Naive B cell (primary cell): ENCODE measurements at regions not wholly inside any gene's neighbourhood (a gene's known extent, or its start where the extent isn't known, plus 50 kb on each side); places are given as distances from the start of the nearest gene placed in this dataset.
"Not testable (repeated sequence)": the region's sequence is repeated elsewhere in the genome, so short reads cannot be mapped to it uniquely, and the experiment has no call there.

Experiments
- ATAC-seq, 2 donors: fragments of 150-1000 bp; cut with Tn5 transposase; 2 replicates each; pipeline ENCODE4 v1.10.0; 2021; ENCODE audit warnings: low read depth in 2 of 2, mild to moderate bottlenecking in 2 of 2, moderate library complexity in 2 of 2
- DNase-seq: peaks from one replicate; pipeline ENCODE4 v3.0.0; 2022
- H3K27ac Mint-ChIP-seq, 6 donors: one replicate each; pipeline ENCODE4 v1.8.0; 2020 to 2022; ENCODE audit warnings: mild to moderate bottlenecking in 6 of 6, mixed read lengths in 6 of 6, moderate library complexity in 5 of 6, inconsistent platforms in 2 of 6
- H3K27me3 Mint-ChIP-seq, 3 donors: one replicate each; pipeline ENCODE4 v1.8.0; 2021 to 2022; ENCODE audit warnings: mixed read lengths in 3 of 3, mild to moderate bottlenecking in 1 of 3
- H3K36me3 Mint-ChIP-seq, 2 donors: one replicate each; pipeline ENCODE4 v1.8.0; 2020 to 2022; ENCODE audit warnings: mixed read lengths in 2 of 2, inconsistent platforms in 1 of 2, mild to moderate bottlenecking in 1 of 2
- H3K4me1 Mint-ChIP-seq, 3 donors: one replicate each; pipeline ENCODE4 v1.8.0; 2020 to 2022; ENCODE audit warnings: mixed read lengths in 3 of 3, inconsistent platforms in 1 of 3, mild to moderate bottlenecking in 1 of 3, moderate library complexity in 1 of 3
- H3K4me3 Mint-ChIP-seq, 8 donors: one replicate each; pipeline ENCODE4 v1.8.0; 2020 to 2022; ENCODE audit warnings: mild to moderate bottlenecking in 8 of 8, mixed read lengths in 8 of 8, moderate library complexity in 8 of 8, inconsistent platforms in 2 of 8
- H3K9me3 Mint-ChIP-seq, 7 donors: one replicate each; pipeline ENCODE4 v1.8.0; 2020 to 2022; ENCODE audit warnings: mixed read lengths in 7 of 7, mild to moderate bottlenecking in 5 of 7, inconsistent platforms in 2 of 7, moderate library complexity in 1 of 7

- ATAC-seq (no peak), DNase-seq (no peak)
- peaks cover 31 to 37% (median 34%) of the 10 kb centered on the region in 3 donors for H3K27me3 Mint-ChIP-seq
- H3K36me3 Mint-ChIP-seq: peaks cover 5 to 8% of the 10 kb centered on the region in 2 donors
- H3K4me1 Mint-ChIP-seq: peaks cover 0 to 4% (median 0%) of the 10 kb centered on the region in 3 donors
- H3K27ac Mint-ChIP-seq: no peak overlapping the region
- peak overlapping the region in 1 of 8 donors; percentile 42 for H3K4me3 Mint-ChIP-seq
- H3K9me3 Mint-ChIP-seq: peaks cover 0 to 7% (median 4%) of the 10 kb centered on the region in 7 donors
Observed at GRCh38 chr22:45084400-45084920, 74.7 kb upstream of the PHF21B start.

GRCh38 chr22:45087802-45088201 is 75.9 kb upstream of the NUP50 start:
- H3K27ac Mint-ChIP-seq: no peak overlapping the region
- ATAC-seq: no peak
- H3K36me3 Mint-ChIP-seq: no peaks in the 10 kb centered on the region
- H3K27me3 Mint-ChIP-seq: peaks cover 23 to 31% (median 28%) of the 10 kb centered on the region in 3 donors
- H3K9me3 Mint-ChIP-seq: peaks cover 0 to 10% (median 6%) of the 10 kb centered on the region in 7 donors
- H3K4me3 Mint-ChIP-seq: no peak overlapping the region
- DNase-seq: no peak
- H3K4me1 Mint-ChIP-seq: no peaks in the 10 kb centered on the region

- Mint-ChIP-seq H3K4me3 (no peak overlapping the region), H3K27ac (no peak overlapping the region), H3K9me3 (peaks cover 0 to 10% (median 8%) of the 10 kb centered on the region in 7 donors), H3K27me3 (peaks cover 19 to 27% (median 23%) of the 10 kb centered on the region in 3 donors), H3K4me1 (no peaks in the 10 kb centered on the region), H3K36me3 (no peaks in the 10 kb centered on the region)
- ATAC-seq (no peak), DNase-seq (no peak)
Observed at GRCh38 chr22:45088576-45088975, 75.1 kb upstream of the NUP50 start.

- DNase-seq (no peak), ATAC-seq (no peak)
- Mint-ChIP-seq H3K27me3 (peaks cover 5 to 34% (median 29%) of the 10 kb centered on the region in 3 donors), H3K36me3 (peaks cover 0 to 11% of the 10 kb centered on the region in 2 donors), H3K27ac (peak overlapping the region in 1 of 6 donors; percentile 44), H3K4me3 (no peak overlapping the region), H3K4me1 (no peaks in the 10 kb centered on the region), H3K9me3 (peaks cover 0 to 13% (median 8%) of the 10 kb centered on the region in 7 donors)
Observed at GRCh38 chr22:45090497-45090910, 73.2 kb upstream of the NUP50 start.

- no peak overlapping the region for H3K4me3 Mint-ChIP-seq
- peaks cover 7 to 35% (median 34%) of the 10 kb centered on the region in 3 donors for H3K27me3 Mint-ChIP-seq
- ATAC-seq: no peak
- H3K4me1 Mint-ChIP-seq: peaks cover 0 to 3% (median 2%) of the 10 kb centered on the region in 3 donors
- peaks cover 0 to 11% of the 10 kb centered on the region in 2 donors for H3K36me3 Mint-ChIP-seq
- no peak overlapping the region for H3K27ac Mint-ChIP-seq
- no peak for DNase-seq
- peaks cover 0 to 13% (median 8%) of the 10 kb centered on the region in 7 donors for H3K9me3 Mint-ChIP-seq
Observed at GRCh38 chr22:45091254-45091854, 72.4 kb upstream of the NUP50 start.

GRCh38 chr22:45091875-45092274 is 71.8 kb upstream of the NUP50 start:
- Mint-ChIP-seq H3K36me3 (peaks cover 0 to 11% of the 10 kb centered on the region in 2 donors), H3K27me3 (peaks cover 12 to 38% (median 38%) of the 10 kb centered on the region in 3 donors), H3K9me3 (peaks cover 0 to 13% (median 8%) of the 10 kb centered on the region in 7 donors)
- H3K4me1 Mint-ChIP-seq, H3K4me3 Mint-ChIP-seq, ATAC-seq, DNase-seq, H3K27ac Mint-ChIP-seq: not testable (repeated sequence)

GRCh38 chr22:45092644-45093043 is 71.1 kb upstream of the NUP50 start:
- DNase-seq (no peak), ATAC-seq (no peak)
- Mint-ChIP-seq H3K4me1 (peaks cover 0 to 6% (median 4%) of the 10 kb centered on the region in 3 donors), H3K9me3 (peaks cover 0 to 13% (median 8%) of the 10 kb centered on the region in 7 donors), H3K27ac (no peak overlapping the region), H3K4me3 (no peak overlapping the region), H3K27me3 (peaks cover 20 to 45% (median 45%) of the 10 kb centered on the region in 3 donors), H3K36me3 (peaks cover 0 to 11% of the 10 kb centered on the region in 2 donors)

GRCh38 chr22:45093609-45094008 is 70.1 kb upstream of the NUP50 start:
- Mint-ChIP-seq H3K36me3 (peaks cover 0 to 11% of the 10 kb centered on the region in 2 donors), H3K9me3 (peaks cover 0 to 13% (median 8%) of the 10 kb centered on the region in 7 donors)

GRCh38 chr22:45094081-45094720 is 69.5 kb upstream of the NUP50 start:
- H3K4me1 Mint-ChIP-seq: peaks cover 0 to 6% (median 4%) of the 10 kb centered on the region in 3 donors
- peaks cover 0 to 13% (median 8%) of the 10 kb centered on the region in 7 donors for H3K9me3 Mint-ChIP-seq
- H3K36me3 Mint-ChIP-seq: peaks cover 0 to 11% of the 10 kb centered on the region in 2 donors
- H3K27ac Mint-ChIP-seq: no peak overlapping the region
- no peak for ATAC-seq
- H3K4me3 Mint-ChIP-seq: no peak overlapping the region
- no peak for DNase-seq
- H3K27me3 Mint-ChIP-seq: peaks cover 21 to 46% (median 45%) of the 10 kb centered on the region in 3 donors

More at GRCh38 chr22:45093609-45094008, 70.1 kb upstream of the NUP50 start:
- Mint-ChIP-seq H3K4me3 (no peak overlapping the region), H3K27ac (no peak overlapping the region), H3K4me1 (peaks cover 0 to 6% (median 4%) of the 10 kb centered on the region in 3 donors), H3K27me3 (peaks cover 22 to 46% (median 45%) of the 10 kb centered on the region in 3 donors)
- ATAC-seq (no peak), DNase-seq (no peak)

- Mint-ChIP-seq H3K27ac (peak overlapping the region in 1 of 6 donors; percentile 70), H3K9me3 (peaks cover 0 to 13% (median 8%) of the 10 kb centered on the region in 7 donors), H3K4me3 (no peak overlapping the region), H3K36me3 (peaks cover 0 to 11% of the 10 kb centered on the region in 2 donors), H3K27me3 (peaks cover 25 to 51% (median 51%) of the 10 kb centered on the region in 3 donors), H3K4me1 (peaks cover 0 to 6% (median 4%) of the 10 kb centered on the region in 3 donors)
- ATAC-seq (no peak), DNase-seq (no peak)
Observed at GRCh38 chr22:45094825-45095224, 68.9 kb upstream of the NUP50 start.

- peaks cover 0 to 6% (median 4%) of the 10 kb centered on the region in 3 donors for H3K4me1 Mint-ChIP-seq
- peaks cover 0 to 12% (median 8%) of the 10 kb centered on the region in 7 donors for H3K9me3 Mint-ChIP-seq
- DNase-seq: peak; percentile 14
- peaks cover 30 to 63% (median 60%) of the 10 kb centered on the region in 3 donors for H3K27me3 Mint-ChIP-seq
- peaks cover 0 to 11% of the 10 kb centered on the region in 2 donors for H3K36me3 Mint-ChIP-seq
- H3K4me3 Mint-ChIP-seq: no peak overlapping the region
- ATAC-seq: peak in 1 of 2 donors; percentile 39
- no peak overlapping the region for H3K27ac Mint-ChIP-seq
Observed at GRCh38 chr22:45096256-45096907, 67.3 kb upstream of the NUP50 start.

GRCh38 chr22:45097061-45097460 is 66.7 kb upstream of the NUP50 start:
- ATAC-seq: no peak
- H3K4me3 Mint-ChIP-seq: no peak overlapping the region
- H3K27me3 Mint-ChIP-seq: peaks cover 30 to 62% (median 62%) of the 10 kb centered on the region in 3 donors
- H3K4me1 Mint-ChIP-seq: peaks cover 2 to 6% (median 4%) of the 10 kb centered on the region in 3 donors
- peaks cover 0 to 12% (median 7%) of the 10 kb centered on the region in 7 donors for H3K9me3 Mint-ChIP-seq
- no peak for DNase-seq
- peak overlapping the region in 1 of 6 donors; percentile 89 for H3K27ac Mint-ChIP-seq
- H3K36me3 Mint-ChIP-seq: peaks cover 0 to 11% of the 10 kb centered on the region in 2 donors

GRCh38 chr22:45098056-45098455 is 65.7 kb upstream of the NUP50 start:
- Mint-ChIP-seq H3K4me1 (peaks cover 3 to 6% (median 5%) of the 10 kb centered on the region in 3 donors), H3K9me3 (peaks cover 0 to 6% (median 0%) of the 10 kb centered on the region in 7 donors), H3K27me3 (peaks cover 30 to 72% (median 67%) of the 10 kb centered on the region in 3 donors), H3K36me3 (peaks cover 0 to 11% of the 10 kb centered on the region in 2 donors), H3K4me3 (no peak overlapping the region), H3K27ac (peak overlapping the region in 1 of 6 donors; percentile 32)
- ATAC-seq (no peak), DNase-seq (no peak)
